ENCODE measurements at regions not wholly inside any gene's neighbourhood (a gene's known extent, or its start where the extent isn't known, plus 50 kb on each side); places are given as distances from the start of the nearest gene placed in this dataset.

DNA sequence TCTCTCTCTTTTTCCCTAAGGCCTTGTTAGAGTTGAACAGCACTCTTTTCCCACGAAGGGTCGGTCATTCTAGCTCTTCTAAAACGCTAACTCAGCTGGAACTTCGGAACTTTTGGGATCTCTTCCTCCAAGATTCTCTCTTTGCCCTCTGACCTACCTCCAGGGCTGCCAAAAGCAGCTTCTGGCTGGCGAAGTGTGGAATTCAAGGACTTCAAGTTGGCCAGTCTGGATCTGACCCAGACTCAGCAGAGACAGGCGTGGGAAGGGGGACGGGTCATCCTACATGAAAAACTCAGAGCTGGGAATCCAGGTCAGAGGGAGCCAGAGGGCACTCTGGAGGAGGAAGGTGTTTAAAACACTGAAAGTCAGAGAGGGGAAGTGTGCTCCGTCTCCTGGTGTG lies 305.5 kb upstream of the HDAC4 start (continued):
- TF ChIP-seq, protein P1, sequence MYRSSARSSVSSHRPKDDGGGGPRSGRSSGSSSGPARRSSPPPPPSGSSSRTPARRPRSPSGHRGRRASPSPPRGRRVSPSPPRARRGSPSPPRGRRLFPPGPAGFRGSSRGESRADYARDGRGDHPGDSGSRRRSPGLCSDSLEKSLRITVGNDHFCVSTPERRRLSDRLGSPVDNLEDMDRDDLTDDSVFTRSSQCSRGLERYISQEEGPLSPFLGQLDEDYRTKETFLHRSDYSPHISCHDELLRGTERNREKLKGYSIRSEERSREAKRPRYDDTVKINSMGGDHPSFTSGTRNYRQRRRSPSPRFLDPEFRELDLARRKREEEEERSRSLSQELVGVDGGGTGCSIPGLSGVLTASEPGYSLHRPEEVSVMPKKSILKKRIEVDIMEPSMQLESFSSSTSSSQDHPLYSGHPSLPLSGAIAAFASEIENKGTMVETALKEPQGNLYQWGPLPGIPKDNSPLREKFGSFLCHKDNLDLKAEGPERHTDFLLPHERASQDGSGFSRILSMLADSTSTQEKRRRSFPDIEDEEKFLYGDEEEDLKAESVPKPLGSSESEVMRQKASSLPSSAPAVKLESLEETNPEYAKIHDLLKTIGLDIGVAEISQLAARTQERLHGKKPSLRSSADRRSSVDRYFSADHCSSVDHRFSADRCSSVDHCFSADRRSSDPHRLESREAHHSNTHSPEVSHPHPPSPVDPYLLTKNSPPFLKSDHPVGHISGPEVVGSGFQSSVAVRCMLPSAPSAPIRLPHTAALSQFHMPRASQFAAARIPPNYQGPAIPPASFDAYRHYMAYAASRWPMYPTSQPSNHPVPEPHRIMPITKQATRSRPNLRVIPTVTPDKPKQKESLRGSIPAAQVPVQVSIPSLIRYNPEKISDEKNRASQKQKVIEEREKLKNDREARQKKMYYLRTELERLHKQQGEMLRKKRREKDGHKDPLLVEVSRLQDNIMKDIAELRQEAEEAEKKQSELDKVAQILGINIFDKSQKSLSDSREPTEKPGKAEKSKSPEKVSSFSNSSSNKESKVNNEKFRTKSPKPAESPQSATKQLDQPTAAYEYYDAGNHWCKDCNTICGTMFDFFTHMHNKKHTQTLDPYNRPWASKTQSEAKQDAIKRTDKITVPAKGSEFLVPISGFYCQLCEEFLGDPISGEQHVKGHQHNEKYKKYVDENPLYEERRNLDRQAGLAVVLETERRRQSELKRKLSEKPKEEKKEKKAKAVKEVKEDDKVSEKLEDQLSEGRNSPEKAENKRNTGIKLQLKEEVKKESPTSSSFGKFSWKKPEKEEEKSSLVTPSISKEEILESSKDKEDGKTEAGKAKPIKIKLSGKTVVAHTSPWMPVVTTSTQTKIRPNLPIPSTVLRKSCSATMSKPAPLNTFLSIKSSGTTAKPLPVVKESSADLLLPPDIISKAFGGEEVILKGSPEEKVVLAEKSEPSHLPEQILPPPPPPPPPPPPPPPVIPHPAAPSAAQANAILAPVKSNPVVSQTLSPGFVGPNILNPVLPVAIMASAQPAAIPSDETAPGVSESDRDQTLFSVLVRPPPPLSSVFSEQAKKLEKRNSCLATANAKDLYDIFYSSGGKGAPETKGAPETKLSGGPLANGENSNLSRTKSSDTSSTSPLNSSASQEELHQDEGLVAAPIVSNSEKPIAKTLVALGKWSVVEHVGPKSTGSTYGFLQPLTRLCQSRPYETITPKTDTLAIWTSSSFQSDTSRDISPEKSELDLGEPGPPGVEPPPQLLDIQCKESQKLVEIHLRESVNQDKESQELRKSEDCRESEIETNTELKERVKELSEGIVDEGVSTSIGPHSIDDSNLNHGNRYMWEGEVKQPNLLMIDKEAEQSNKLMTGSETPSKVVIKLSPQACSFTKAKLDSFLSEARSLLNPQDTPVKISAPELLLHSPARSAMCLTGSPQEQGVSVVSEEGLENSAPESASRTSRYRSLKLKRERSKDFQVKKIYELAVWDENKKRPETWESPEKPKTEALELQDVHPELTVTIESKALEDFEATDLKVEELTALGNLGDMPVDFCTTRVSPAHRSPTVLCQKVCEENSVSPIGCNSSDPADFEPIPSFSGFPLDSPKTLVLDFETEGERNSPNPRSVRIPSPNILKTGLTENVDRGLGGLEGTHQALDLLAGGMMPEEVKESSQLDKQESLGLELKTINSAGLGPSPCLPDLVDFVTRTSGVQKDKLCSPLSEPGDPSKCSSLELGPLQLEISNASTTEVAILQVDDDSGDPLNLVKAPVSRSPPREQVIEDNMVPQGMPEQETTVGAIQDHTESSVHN (IDR thresholded peaks at IDR 0.05; ENCODE audit: borderline replicate concordance in 1 of 2, low read depth in 1 of 2) = no peak
- TF ChIP-seq, protein P2, sequence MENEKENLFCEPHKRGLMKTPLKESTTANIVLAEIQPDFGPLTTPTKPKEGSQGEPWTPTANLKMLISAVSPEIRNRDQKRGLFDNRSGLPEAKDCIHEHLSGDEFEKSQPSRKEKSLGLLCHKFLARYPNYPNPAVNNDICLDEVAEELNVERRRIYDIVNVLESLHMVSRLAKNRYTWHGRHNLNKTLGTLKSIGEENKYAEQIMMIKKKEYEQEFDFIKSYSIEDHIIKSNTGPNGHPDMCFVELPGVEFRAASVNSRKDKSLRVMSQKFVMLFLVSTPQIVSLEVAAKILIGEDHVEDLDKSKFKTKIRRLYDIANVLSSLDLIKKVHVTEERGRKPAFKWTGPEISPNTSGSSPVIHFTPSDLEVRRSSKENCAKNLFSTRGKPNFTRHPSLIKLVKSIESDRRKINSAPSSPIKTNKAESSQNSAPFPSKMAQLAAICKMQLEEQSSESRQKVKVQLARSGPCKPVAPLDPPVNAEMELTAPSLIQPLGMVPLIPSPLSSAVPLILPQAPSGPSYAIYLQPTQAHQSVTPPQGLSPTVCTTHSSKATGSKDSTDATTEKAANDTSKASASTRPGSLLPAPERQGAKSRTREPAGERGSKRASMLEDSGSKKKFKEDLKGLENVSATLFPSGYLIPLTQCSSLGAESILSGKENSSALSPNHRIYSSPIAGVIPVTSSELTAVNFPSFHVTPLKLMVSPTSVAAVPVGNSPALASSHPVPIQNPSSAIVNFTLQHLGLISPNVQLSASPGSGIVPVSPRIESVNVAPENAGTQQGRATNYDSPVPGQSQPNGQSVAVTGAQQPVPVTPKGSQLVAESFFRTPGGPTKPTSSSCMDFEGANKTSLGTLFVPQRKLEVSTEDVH (IDR thresholded peaks at IDR 0.05; ENCODE audit: low read depth, partially characterized antibody) = no peak
- TF ChIP-seq NCOA2 (IDR thresholded peaks at IDR 0.05; ENCODE audit: partially characterized antibody in 2 of 2) (no peak), ZFPM2 (CRISPR knock-in tag; IDR thresholded peaks at IDR 0.05) (no peak), ETV5 (CRISPR knock-in tag; IDR thresholded peaks at IDR 0.05; ENCODE audit: low read depth) (no peak), BCL6 (CRISPR knock-in tag; IDR thresholded peaks at IDR 0.05) (no peak), ZNF274 (IDR thresholded peaks at IDR 0.05; ENCODE audit: borderline replicate concordance, low read depth, low read length) (no peak), MYBL2 (IDR thresholded peaks at IDR 0.05; ENCODE audit: low read depth) (no peak), MYBL2 (CRISPR knock-in tag; IDR thresholded peaks at IDR 0.05; ENCODE audit: borderline replicate concordance) (no peak)
- TF ChIP-seq, protein P3, sequence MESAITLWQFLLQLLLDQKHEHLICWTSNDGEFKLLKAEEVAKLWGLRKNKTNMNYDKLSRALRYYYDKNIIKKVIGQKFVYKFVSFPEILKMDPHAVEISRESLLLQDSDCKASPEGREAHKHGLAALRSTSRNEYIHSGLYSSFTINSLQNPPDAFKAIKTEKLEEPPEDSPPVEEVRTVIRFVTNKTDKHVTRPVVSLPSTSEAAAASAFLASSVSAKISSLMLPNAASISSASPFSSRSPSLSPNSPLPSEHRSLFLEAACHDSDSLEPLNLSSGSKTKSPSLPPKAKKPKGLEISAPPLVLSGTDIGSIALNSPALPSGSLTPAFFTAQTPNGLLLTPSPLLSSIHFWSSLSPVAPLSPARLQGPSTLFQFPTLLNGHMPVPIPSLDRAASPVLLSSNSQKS (CRISPR knock-in tag; IDR thresholded peaks at IDR 0.05) = no peak
- TF ChIP-seq, protein P4, sequence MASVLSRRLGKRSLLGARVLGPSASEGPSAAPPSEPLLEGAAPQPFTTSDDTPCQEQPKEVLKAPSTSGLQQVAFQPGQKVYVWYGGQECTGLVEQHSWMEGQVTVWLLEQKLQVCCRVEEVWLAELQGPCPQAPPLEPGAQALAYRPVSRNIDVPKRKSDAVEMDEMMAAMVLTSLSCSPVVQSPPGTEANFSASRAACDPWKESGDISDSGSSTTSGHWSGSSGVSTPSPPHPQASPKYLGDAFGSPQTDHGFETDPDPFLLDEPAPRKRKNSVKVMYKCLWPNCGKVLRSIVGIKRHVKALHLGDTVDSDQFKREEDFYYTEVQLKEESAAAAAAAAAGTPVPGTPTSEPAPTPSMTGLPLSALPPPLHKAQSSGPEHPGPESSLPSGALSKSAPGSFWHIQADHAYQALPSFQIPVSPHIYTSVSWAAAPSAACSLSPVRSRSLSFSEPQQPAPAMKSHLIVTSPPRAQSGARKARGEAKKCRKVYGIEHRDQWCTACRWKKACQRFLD (CRISPR knock-in tag; IDR thresholded peaks at IDR 0.05) = no peak
